HEK293T (cell line): ENCODE measurements at regions not wholly inside any gene's neighbourhood (a gene's known extent, or its start where the extent isn't known, plus 50 kb on each side); places are given as distances from the start of the nearest gene placed in this dataset.

Experiments used
- FOXA1 ChIP-seq: fragments of 450-650 bp; IDR thresholded peaks from 2 replicates; pipeline ENCODE4 v1.6.1; 2016; ENCODE audit warnings: mild to moderate bottlenecking
- FOXM1 ChIP-seq: fragments of 450-650 bp; IDR thresholded peaks from 2 replicates; pipeline ENCODE4 v1.6.1; 2017; ENCODE audit warnings: mild to moderate bottlenecking, borderline replicate concordance

GRCh38 chr2:194301946-194302345 lies 1355.1 kb upstream of the SLC39A10 start:
- TF ChIP-seq FOXM1 (no peak), FOXA1 (no peak)
